ENCODE measurements at regions not wholly inside any gene's neighbourhood (a gene's known extent, or its start where the extent isn't known, plus 50 kb on each side); places are given as distances from the start of the nearest gene placed in this dataset.

GRCh38 chr7:11236680-11237079, 263.0 kb downstream of the PHF14 start:
- TF ChIP-seq CTCF (IDR thresholded peaks at IDR 0.05; ENCODE audit: low read depth, low read length) = no peak
- in situ Hi-C loops (cut with HindIII; ENCODE audit: low sequenced_read_pairs) = no loop called here
- DNase-seq (ENCODE audit: low read depth, low spot score) = no peak

GRCh38 chr7:11237742-11238141, 264.1 kb downstream of the PHF14 start:
- in situ Hi-C loops (cut with HindIII; ENCODE audit: low sequenced_read_pairs) = no loop called here
- no peak overlapping the region for H3K4me3 ChIP-seq (ENCODE audit: low read depth, low read length)
- no peak for DNase-seq (ENCODE audit: low read depth, low spot score)
- TF ChIP-seq CTCF (IDR thresholded peaks at IDR 0.05; ENCODE audit: low read depth, low read length) = no peak

More at GRCh38 chr7:11236680-11237079, 263.0 kb downstream of the PHF14 start:
- H3K4me3 ChIP-seq (ENCODE audit: low read depth, low read length) = no peak overlapping the region

GRCh38 chr7:11239316-11239715, 265.6 kb downstream of the PHF14 start:
- TF ChIP-seq CTCF (IDR thresholded peaks at IDR 0.05; ENCODE audit: low read depth, low read length) = no peak
- DNase-seq (ENCODE audit: low read depth, low spot score) = peak; percentile 18
- in situ Hi-C loops (cut with HindIII; ENCODE audit: low sequenced_read_pairs) = no loop called here
- no peak overlapping the region for H3K4me3 ChIP-seq (ENCODE audit: low read depth, low read length)

- no peak for TF ChIP-seq CTCF (IDR thresholded peaks at IDR 0.05; ENCODE audit: low read depth, low read length)
- in situ Hi-C loops (cut with HindIII; ENCODE audit: low sequenced_read_pairs) = no loop called here
- no peak overlapping the region for H3K4me3 ChIP-seq (ENCODE audit: low read depth, low read length)
- no peak for DNase-seq (ENCODE audit: low read depth, low spot score)
Observed at GRCh38 chr7:11243739-11244138, 270.1 kb downstream of the PHF14 start.

- in situ Hi-C loops (cut with HindIII; ENCODE audit: low sequenced_read_pairs) = no loop called here
Observed at GRCh38 chr7:11244149-11244548, 270.5 kb downstream of the PHF14 start.

GRCh38 chr7:11247545-11247944, 273.9 kb downstream of the PHF14 start:
- no peak overlapping the region for H3K4me3 ChIP-seq (ENCODE audit: low read depth, low read length)
- in situ Hi-C loops (cut with HindIII; ENCODE audit: low sequenced_read_pairs) = no loop called here
- no peak for DNase-seq (ENCODE audit: low read depth, low spot score)
- no peak for TF ChIP-seq CTCF (IDR thresholded peaks at IDR 0.05; ENCODE audit: low read depth, low read length)

More at GRCh38 chr7:11244149-11244548, 270.5 kb downstream of the PHF14 start:
- TF ChIP-seq CTCF (IDR thresholded peaks at IDR 0.05; ENCODE audit: low read depth, low read length) = no peak
- no peak overlapping the region for H3K4me3 ChIP-seq (ENCODE audit: low read depth, low read length)
- DNase-seq (ENCODE audit: low read depth, low spot score) = no peak

- H3K4me3 ChIP-seq (ENCODE audit: low read depth, low read length) = no peak overlapping the region
- in situ Hi-C loops (cut with HindIII; ENCODE audit: low sequenced_read_pairs) = no loop called here
- no peak for DNase-seq (ENCODE audit: low read depth, low spot score)
- TF ChIP-seq CTCF (IDR thresholded peaks at IDR 0.05; ENCODE audit: low read depth, low read length) = no peak
Observed at GRCh38 chr7:11251436-11251835, 277.8 kb downstream of the PHF14 start.
